Endothelial cell (in vitro differentiated cells): ENCODE measurements at regions not wholly inside any gene's neighbourhood (a gene's known extent, or its start where the extent isn't known, plus 50 kb on each side); places are given as distances from the start of the nearest gene placed in this dataset.

Source experiments
- DNase-seq: peaks from one replicate; pipeline ENCODE4 v3.0.0; 2021; ENCODE audit warnings: low spot score
- H3K27ac Mint-ChIP-seq: one replicate; pipeline ENCODE4 v1.8.0; 2021; ENCODE audit warnings: mixed read lengths, inconsistent platforms; ENCODE audit not compliant: unreplicated experiment
- H3K27me3 Mint-ChIP-seq: one replicate; pipeline ENCODE4 v1.8.0; 2021; ENCODE audit warnings: mild to moderate bottlenecking, moderate library complexity, mixed read lengths, inconsistent platforms; ENCODE audit not compliant: unreplicated experiment
- H3K36me3 Mint-ChIP-seq: one replicate; pipeline ENCODE4 v1.8.0; 2021; ENCODE audit warnings: mild to moderate bottlenecking, low read depth, mixed read lengths, inconsistent platforms; ENCODE audit not compliant: unreplicated experiment
- H3K4me1 Mint-ChIP-seq: one replicate; pipeline ENCODE4 v1.8.0; 2021; ENCODE audit warnings: mild to moderate bottlenecking, mixed read lengths, inconsistent platforms; ENCODE audit not compliant: unreplicated experiment
- H3K4me3 Mint-ChIP-seq: one replicate; pipeline ENCODE4 v1.8.0; 2021; ENCODE audit warnings: mild to moderate bottlenecking, mixed read lengths, inconsistent platforms; ENCODE audit not compliant: unreplicated experiment
- H3K9me3 Mint-ChIP-seq: one replicate; pipeline ENCODE4 v1.8.0; 2021; ENCODE audit warnings: mixed read lengths, inconsistent platforms; ENCODE audit not compliant: unreplicated experiment
- TF ChIP-seq, protein P1 (sequence below): fragments of 200-600 bp; sonication (generic); IDR thresholded peaks from one replicate; pipeline ENCODE4 v1.5.0; 2021; ENCODE audit warnings: antibody characterized with exemption; ENCODE audit not compliant: unreplicated experiment

DNA sequence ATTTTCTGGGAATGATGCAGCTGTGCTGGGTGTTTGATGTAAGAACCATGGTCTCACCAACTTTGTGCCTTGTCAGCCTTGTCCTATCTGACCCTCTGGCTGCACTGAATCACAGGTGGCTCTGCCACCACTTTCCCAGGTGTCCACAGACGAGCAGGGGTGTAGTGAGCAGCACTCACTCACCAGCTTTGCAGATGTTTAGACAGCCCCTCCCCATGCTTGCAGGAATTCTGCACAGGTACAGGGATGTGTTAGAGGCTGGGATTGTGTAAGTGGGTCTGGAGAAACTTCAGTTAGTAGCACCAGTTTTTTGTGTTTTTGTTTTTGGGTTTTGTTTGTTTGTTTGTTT lies 88.2 kb upstream of the NAA20 start:
- Mint-ChIP-seq H3K4me3 (no peak overlapping the region), H3K4me1 (peaks cover 15% of the 10 kb centered on the region), H3K36me3 (peaks cover 11% of the 10 kb centered on the region), H3K9me3 (no peaks in the 10 kb centered on the region), H3K27ac (peak overlapping the region; percentile 57), H3K27me3 (peaks cover 6% of the 10 kb centered on the region)
- TF ChIP-seq, protein P1, sequence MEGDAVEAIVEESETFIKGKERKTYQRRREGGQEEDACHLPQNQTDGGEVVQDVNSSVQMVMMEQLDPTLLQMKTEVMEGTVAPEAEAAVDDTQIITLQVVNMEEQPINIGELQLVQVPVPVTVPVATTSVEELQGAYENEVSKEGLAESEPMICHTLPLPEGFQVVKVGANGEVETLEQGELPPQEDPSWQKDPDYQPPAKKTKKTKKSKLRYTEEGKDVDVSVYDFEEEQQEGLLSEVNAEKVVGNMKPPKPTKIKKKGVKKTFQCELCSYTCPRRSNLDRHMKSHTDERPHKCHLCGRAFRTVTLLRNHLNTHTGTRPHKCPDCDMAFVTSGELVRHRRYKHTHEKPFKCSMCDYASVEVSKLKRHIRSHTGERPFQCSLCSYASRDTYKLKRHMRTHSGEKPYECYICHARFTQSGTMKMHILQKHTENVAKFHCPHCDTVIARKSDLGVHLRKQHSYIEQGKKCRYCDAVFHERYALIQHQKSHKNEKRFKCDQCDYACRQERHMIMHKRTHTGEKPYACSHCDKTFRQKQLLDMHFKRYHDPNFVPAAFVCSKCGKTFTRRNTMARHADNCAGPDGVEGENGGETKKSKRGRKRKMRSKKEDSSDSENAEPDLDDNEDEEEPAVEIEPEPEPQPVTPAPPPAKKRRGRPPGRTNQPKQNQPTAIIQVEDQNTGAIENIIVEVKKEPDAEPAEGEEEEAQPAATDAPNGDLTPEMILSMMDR, result no peak
- no peak for DNase-seq

DNA sequence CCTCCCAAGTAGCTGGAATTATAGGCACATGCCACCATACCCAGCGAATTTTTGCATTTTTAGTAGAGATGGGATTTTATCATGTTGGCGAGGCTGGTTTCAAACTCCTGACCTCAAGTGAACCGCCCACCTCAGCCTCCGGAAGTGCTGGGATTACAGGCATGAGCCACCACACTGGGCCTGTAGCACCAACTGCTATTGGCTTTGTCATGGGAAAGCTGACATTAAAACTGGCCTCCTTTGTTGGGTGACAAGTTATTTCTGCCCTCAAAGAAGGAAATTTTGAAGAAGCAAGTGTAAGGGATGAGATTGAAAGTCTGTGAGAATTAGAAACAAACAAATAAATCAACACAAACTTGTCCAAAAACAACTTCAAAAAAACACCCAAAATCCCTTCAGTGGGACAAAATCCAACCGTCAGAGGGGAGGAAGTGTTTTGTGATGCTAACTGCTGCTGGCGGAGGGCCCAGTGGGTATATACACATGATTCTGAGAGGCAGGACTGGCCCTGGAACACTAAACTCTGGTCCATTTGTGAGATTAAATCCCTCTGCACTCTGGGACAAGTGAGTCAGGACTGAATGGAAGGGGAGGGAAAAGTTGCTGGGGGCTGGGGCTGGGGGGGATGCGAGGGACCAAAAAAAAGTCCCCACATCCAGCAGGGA lies 87.5 kb upstream of the NAA20 start:
- H3K27ac Mint-ChIP-seq, result no peak overlapping the region
- peaks cover 11% of the 10 kb centered on the region for H3K36me3 Mint-ChIP-seq
- no peaks in the 10 kb centered on the region for H3K9me3 Mint-ChIP-seq
- no peak for DNase-seq
- TF ChIP-seq, protein P1, result no peak
- H3K27me3 Mint-ChIP-seq, result peaks cover 6% of the 10 kb centered on the region
- H3K4me1 Mint-ChIP-seq, result peaks cover 21% of the 10 kb centered on the region
- H3K4me3 Mint-ChIP-seq, result no peak overlapping the region

DNA sequence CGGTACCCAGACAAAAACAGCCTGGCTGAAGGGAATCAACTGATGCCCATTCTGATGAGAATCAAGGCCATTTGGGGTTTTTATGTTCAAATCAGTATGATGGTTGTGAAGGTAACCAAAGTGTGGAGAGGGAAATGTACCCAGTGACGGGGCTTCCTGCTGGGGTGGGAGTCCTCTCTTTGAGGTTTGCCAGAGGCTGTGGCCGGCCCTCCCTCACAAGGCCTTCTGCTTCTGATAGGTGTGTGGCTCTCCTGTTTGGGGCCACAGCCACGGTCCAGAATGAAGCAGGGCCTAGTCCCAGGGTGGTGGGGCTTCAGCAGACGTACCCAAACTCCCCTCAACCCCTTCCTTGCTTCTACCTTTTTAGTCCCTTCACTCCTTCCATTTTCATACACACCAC lies 86.7 kb upstream of the NAA20 start:
- TF ChIP-seq, protein P1, result no peak
- Mint-ChIP-seq H3K4me3 (no peak overlapping the region), H3K27ac (no peak overlapping the region), H3K9me3 (no peaks in the 10 kb centered on the region), H3K4me1 (peaks cover 29% of the 10 kb centered on the region), H3K36me3 (peaks cover 14% of the 10 kb centered on the region), H3K27me3 (peaks cover 6% of the 10 kb centered on the region)
- no peak for DNase-seq

DNA sequence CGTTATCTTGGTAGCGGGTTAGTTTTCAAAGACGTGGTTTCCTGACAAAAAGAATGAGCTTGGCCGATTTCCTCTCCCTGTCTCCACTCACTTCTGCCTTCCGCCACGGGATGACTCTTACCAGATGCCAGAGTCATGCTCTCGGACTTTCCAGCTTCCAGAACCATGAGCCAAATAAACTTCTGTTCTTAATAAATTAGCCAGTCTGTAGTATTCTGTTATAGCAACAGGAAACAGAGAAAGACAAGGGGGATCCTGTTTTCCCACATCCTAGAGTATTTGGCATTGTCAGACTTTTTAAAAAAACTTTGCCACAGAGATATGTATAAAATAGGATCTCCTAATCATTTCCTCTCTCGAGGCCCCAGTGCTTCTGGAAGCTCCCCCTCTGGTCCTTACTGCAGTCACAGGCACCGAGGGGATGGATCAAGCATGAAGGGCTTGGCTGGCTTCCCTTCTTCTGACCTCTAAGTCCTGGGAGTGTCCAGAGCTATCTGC lies 84.9 kb upstream of the NAA20 start:
- Mint-ChIP-seq H3K4me3 (no peak overlapping the region), H3K27me3 (peaks cover 6% of the 10 kb centered on the region), H3K9me3 (no peaks in the 10 kb centered on the region), H3K36me3 (peaks cover 14% of the 10 kb centered on the region), H3K27ac (no peak overlapping the region), H3K4me1 (peaks cover 47% of the 10 kb centered on the region)
- TF ChIP-seq, protein P1, result no peak
- DNase-seq, result no peak

DNA sequence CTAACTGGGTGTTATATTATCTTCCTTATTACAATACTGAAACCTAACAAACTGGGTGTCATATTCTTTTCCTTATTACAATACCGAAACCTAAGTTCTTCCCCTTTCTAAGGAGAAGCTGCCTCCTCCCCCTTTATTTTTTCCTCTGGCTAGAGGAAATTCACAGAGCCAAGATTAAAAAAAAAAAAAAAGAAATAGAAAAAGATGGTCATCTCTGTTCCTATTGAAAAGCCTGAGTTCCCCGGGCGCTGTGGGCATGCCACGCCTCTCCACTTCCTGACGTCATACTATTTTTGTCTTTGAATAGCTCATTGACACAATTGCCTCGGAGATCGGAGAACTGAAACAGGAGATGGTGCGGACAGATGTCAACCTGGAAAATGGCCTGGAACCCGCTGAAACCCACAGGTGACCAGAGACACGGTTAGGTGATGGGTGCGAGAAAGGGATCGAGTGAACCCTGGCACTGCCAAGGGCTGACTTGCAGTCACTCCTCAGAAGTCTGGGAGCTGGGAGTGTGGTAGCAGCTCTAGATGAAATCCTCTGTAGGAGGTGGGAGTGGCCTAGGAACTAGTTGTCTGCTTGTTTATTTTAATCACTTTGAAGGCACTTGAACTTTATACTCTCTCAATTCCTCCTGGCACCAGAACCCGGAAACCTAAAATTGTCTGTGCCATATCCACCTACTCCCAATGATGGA lies 82.2 kb upstream of the NAA20 start:
- peaks cover 65% of the 10 kb centered on the region for H3K4me1 Mint-ChIP-seq

More for the DNA sequence above, 82.2 kb upstream of the NAA20 start:
- DNase-seq, result no peak
- TF ChIP-seq, protein P1, result no peak
- no peak overlapping the region for H3K4me3 Mint-ChIP-seq
- peaks cover 14% of the 10 kb centered on the region for H3K27me3 Mint-ChIP-seq
- H3K9me3 Mint-ChIP-seq, result no peaks in the 10 kb centered on the region
- H3K36me3 Mint-ChIP-seq, result peaks cover 31% of the 10 kb centered on the region
- H3K27ac Mint-ChIP-seq, result peak overlapping the region; percentile 39
